Ammon's horn (tissue), 1 donor: ENCODE measurements at regions not wholly inside any gene's neighbourhood (a gene's known extent, or its start where the extent isn't known, plus 50 kb on each side); places are given as distances from the start of the nearest gene placed in this dataset.

Experiments used
- DNase-seq: peaks from one replicate; pipeline ENCODE4 v3.0.0-alpha.2; 2016; ENCODE audit warnings: low spot score

- no peak for DNase-seq
Observed at GRCh38 chr9:106708475-106709146, 154.4 kb upstream of the ZNF462 start.

GRCh38 chr9:106712279-106712678 is 150.7 kb upstream of the ZNF462 start:
- no peak for DNase-seq

GRCh38 chr9:106713206-106713605 is 149.8 kb upstream of the ZNF462 start:
- no peak for DNase-seq

- no peak for DNase-seq
Observed at GRCh38 chr9:106716820-106717219, 146.1 kb upstream of the ZNF462 start.

- DNase-seq, result no peak
Observed at GRCh38 chr9:106717686-106718085, 145.3 kb upstream of the ZNF462 start.

- DNase-seq, result no peak
Observed at GRCh38 chr9:106718936-106719335, 144.0 kb upstream of the ZNF462 start.

GRCh38 chr9:106722051-106722753 is 140.8 kb upstream of the ZNF462 start:
- DNase-seq, result no peak

- no peak for DNase-seq
Observed at GRCh38 chr9:106723926-106724325, 139.0 kb upstream of the ZNF462 start.

- DNase-seq, result no peak
Observed at GRCh38 chr9:106724566-106724965, 138.4 kb upstream of the ZNF462 start.

- DNase-seq, result no peak
Observed at GRCh38 chr9:106726070-106726815, 136.7 kb upstream of the ZNF462 start.

GRCh38 chr9:106727969-106728368 is 135.0 kb upstream of the ZNF462 start:
- no peak for DNase-seq

GRCh38 chr9:106728860-106729259 is 134.1 kb upstream of the ZNF462 start:
- no peak for DNase-seq

GRCh38 chr9:106731910-106732309 is 131.1 kb upstream of the ZNF462 start:
- DNase-seq, result no peak

GRCh38 chr9:106733828-106734380 is 129.1 kb upstream of the ZNF462 start:
- no peak for DNase-seq

GRCh38 chr9:106737516-106737915 is 125.5 kb upstream of the ZNF462 start:
- DNase-seq, result no peak

- DNase-seq, result no peak
Observed at GRCh38 chr9:106738109-106738508, 124.9 kb upstream of the ZNF462 start.

GRCh38 chr9:106745457-106745856 is 117.5 kb upstream of the ZNF462 start:
- DNase-seq, result no peak

- DNase-seq, result no peak
Observed at GRCh38 chr9:106745876-106746275, 117.1 kb upstream of the ZNF462 start.

GRCh38 chr9:106751681-106752080 is 111.3 kb upstream of the ZNF462 start:
- DNase-seq, result no peak

GRCh38 chr9:106752581-106752980 is 110.4 kb upstream of the ZNF462 start:
- no peak for DNase-seq

- peak; percentile 6 for DNase-seq
Observed at GRCh38 chr9:106753155-106753671, 109.8 kb upstream of the ZNF462 start.

- no peak for DNase-seq
Observed at GRCh38 chr9:106755736-106756135, 107.2 kb upstream of the ZNF462 start.

GRCh38 chr9:106757514-106757913 is 105.5 kb upstream of the ZNF462 start:
- no peak for DNase-seq
